ENCODE measurements at regions not wholly inside any gene's neighbourhood (a gene's known extent, or its start where the extent isn't known, plus 50 kb on each side); places are given as distances from the start of the nearest gene placed in this dataset.

DNA sequence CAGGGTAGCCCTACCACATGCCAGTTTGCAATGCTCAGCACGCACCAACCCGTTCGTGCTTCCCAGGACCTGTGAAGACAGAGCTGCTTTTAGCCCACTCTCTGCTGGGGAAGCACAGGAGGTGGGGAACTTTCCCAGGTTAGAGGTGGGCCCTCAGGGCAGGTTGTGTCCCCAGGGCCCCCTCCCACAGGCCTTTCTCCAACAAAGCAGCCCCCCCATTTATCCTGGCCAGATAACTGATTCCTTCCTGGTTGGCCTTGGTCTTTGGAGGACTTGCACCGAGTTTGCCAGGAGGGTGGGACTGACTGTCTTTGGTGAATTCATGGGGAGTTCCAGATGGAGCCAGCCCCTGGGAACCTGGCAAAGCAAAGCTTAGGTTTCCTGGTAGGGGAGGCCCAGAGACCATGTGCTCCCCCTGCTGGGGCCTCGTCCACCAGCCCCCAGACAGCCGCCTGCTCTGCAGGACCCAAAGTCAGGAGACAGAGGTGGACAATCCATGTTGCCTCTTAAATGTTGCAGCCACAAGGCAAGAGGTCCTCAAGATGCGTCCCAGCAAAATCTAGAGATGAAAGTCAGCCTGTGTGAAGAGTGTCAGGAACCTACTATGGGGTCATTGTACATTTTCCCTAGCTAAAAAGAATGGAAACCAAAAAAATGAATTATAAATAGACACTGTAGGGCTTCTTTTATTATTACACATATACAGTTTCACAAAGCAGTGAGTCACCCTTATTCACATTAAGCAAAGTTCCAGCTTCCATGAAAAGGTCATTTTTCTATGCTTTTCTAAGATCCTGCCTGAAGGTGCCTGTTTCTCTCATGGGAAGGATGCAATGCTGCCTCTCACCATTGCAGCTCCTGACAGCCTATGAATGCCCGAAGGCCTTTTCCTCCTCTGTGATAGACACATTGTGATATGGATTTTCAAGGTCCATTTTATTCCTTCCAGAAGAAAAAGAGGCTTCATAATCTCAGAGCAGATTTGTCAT lies 497.8 kb downstream of the PREX1 start:
- H4K20me1 ChIP-seq (ENCODE audit: insufficient read depth, low read length), result no peaks in the 10 kb centered on the region
- no peaks in the 10 kb centered on the region for H3K36me3 ChIP-seq (replicated peaks in 1 of 2; ENCODE audit: control insufficient read depth in 1 of 2, insufficient read depth in 2 of 2, low read length in 2 of 2)
- H3K9ac ChIP-seq (ENCODE audit: insufficient read depth, low read depth, low read length), result no peak overlapping the region
- ChIA-PET POLR2A (no interaction called here), CTCF (ENCODE audit: low intra/inter-chr PET ratio, low total read pairs) (interaction anchor here (0.6 to 1.7 kb wide), 3 partner anchors 291 to 605 kb away, joined by 3 to 11 read pairs (median 4); no protein-coding TSS in a partner anchor)
- no TSS peak for BruUV-seq (replicated peaks)
- WGBS (ENCODE audit: low lambda C conversion rate), result 31% methylated on average over 8 of the region's 8 CpGs
- in situ Hi-C loops (cut with HindIII; ENCODE audit: extremely low pct_ligation_motif_present, low pct_unique_long_range_greater_than_20kb), result no loop called here
- intact Hi-C loops (cut with micrococcal nuclease; ENCODE audit: unreplicated experiment), result loop anchor here (1.0 to 2.0 kb wide), 2 partner anchors 475 to 544 kb away; no protein-coding TSS in a partner anchor
- peak; percentile 32 for DNase-seq (ENCODE audit: low spot score)
- no peak overlapping the region for H2AFZ ChIP-seq (ENCODE audit: low read length)
- H3K27ac ChIP-seq (ENCODE audit: extremely low read length, insufficient read depth, low read length), result no peak overlapping the region
- no peak overlapping the region for H3K4me2 ChIP-seq (ENCODE audit: low read depth, low read length)
- H3K4me3 ChIP-seq (replicated peaks in 1 of 3; ENCODE audit: insufficient read depth in 1 of 3, low read depth in 2 of 3, low read length in 3 of 3), result no peak overlapping the region
- no peaks in the 10 kb centered on the region for H3K79me2 ChIP-seq (ENCODE audit: insufficient read depth, low read length)
- no peaks in the 10 kb centered on the region for H3K9me3 ChIP-seq (ENCODE audit: low read length)
- peaks cover 7% of the 10 kb centered on the region; the same call in 1 of the 2 replicates for H3K4me1 ChIP-seq (ENCODE audit: insufficient read depth, low read length)
- ATAC-seq, result peak; percentile 84
- FAIRE-seq, result no peak
- peaks cover 1 to 23% of the 10 kb centered on the region in 2 experiments; a peak in 4 of 5 replicates for H3K27me3 ChIP-seq (ENCODE audit: control insufficient read depth in 1 of 2, insufficient read depth in 2 of 2, low read length in 2 of 2)
- no peak for TF ChIP-seq ZNF484 (CRISPR knock-in tag; IDR thresholded peaks at IDR 0.05; ENCODE audit: borderline replicate concordance, low read depth)
- 0 out of 2 replicates have a peak, but pooled peaks have one; percentile 26 for TF ChIP-seq SALL1 (CRISPR knock-in tag; IDR thresholded peaks at IDR 0.05)
- TF ChIP-seq NR2C2 (CRISPR knock-in tag; IDR thresholded peaks at IDR 0.05; ENCODE audit: borderline replicate concordance), result 0 out of 2 replicates have a peak, but pooled peaks have one; percentile 24
- no peak for TF ChIP-seq KLF9 (CRISPR knock-in tag; IDR thresholded peaks at IDR 0.05; ENCODE audit: low read depth)
- TF ChIP-seq GTF3A (CRISPR knock-in tag; conservative IDR thresholded peaks at IDR 0.05), result no peak
- 0 out of 2 replicates have a peak, but pooled peaks have one; percentile 61 for TF ChIP-seq NR1H2 (CRISPR knock-in tag; IDR thresholded peaks at IDR 0.05; ENCODE audit: borderline replicate concordance, low read depth)
- TF ChIP-seq ZNF350 (CRISPR knock-in tag; IDR thresholded peaks at IDR 0.05; ENCODE audit: borderline replicate concordance, low read depth), result 0 out of 2 replicates have a peak, but pooled peaks have one; percentile 31
- 0 out of 2 replicates have a peak, but pooled peaks have one; percentile 3 for TF ChIP-seq SUZ12 (IDR thresholded peaks at IDR 0.05; ENCODE audit: low read depth, low read length)
- peak; percentile 7 for TF ChIP-seq TEAD3 (CRISPR knock-in tag; optimal IDR thresholded peaks at IDR 0.05; ENCODE audit: borderline replicate concordance)
- no peak for TF ChIP-seq SPEN (CRISPR knock-in tag; IDR thresholded peaks at IDR 0.05; ENCODE audit: low read depth)
- TF ChIP-seq STAG1 (CRISPR knock-in tag; IDR thresholded peaks at IDR 0.05), result peak; percentile 82
- peak; percentile 59; the same call in 1 of the 2 replicates for TF ChIP-seq ZNF768 (CRISPR knock-in tag; IDR thresholded peaks at IDR 0.05)
- TF ChIP-seq, protein P1, sequence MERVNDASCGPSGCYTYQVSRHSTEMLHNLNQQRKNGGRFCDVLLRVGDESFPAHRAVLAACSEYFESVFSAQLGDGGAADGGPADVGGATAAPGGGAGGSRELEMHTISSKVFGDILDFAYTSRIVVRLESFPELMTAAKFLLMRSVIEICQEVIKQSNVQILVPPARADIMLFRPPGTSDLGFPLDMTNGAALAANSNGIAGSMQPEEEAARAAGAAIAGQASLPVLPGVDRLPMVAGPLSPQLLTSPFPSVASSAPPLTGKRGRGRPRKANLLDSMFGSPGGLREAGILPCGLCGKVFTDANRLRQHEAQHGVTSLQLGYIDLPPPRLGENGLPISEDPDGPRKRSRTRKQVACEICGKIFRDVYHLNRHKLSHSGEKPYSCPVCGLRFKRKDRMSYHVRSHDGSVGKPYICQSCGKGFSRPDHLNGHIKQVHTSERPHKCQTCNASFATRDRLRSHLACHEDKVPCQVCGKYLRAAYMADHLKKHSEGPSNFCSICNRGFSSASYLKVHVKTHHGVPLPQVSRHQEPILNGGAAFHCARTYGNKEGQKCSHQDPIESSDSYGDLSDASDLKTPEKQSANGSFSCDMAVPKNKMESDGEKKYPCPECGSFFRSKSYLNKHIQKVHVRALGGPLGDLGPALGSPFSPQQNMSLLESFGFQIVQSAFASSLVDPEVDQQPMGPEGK (CRISPR knock-in tag; IDR thresholded peaks at IDR 0.05), result peak; percentile 49; the same call in 1 of the 2 replicates
- TF ChIP-seq, protein P2, sequence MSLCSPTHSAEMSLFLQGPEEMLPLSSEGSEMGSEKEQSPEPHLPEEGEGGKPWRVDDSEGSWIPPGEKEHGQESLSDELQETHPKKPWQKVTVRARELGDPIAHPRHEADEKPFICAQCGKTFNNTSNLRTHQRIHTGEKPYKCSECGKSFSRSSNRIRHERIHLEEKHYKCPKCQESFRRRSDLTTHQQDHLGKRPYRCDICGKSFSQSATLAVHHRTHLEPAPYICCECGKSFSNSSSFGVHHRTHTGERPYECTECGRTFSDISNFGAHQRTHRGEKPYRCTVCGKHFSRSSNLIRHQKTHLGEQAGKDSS (CRISPR knock-in tag; IDR thresholded peaks at IDR 0.05; ENCODE audit: borderline replicate concordance, low read depth), result peak; percentile 69; the same call in 1 of the 2 replicates
- peak; percentile 63 for TF ChIP-seq XRCC5 (optimal IDR thresholded peaks at IDR 0.05; ENCODE audit: low read length)
- no peak for TF ChIP-seq ATF1 (CRISPR knock-in tag; IDR thresholded peaks at IDR 0.05)
- TF ChIP-seq, protein P3, sequence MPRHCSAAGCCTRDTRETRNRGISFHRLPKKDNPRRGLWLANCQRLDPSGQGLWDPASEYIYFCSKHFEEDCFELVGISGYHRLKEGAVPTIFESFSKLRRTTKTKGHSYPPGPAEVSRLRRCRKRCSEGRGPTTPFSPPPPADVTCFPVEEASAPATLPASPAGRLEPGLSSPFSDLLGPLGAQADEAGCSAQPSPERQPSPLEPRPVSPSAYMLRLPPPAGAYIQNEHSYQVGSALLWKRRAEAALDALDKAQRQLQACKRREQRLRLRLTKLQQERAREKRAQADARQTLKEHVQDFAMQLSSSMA (CRISPR knock-in tag; IDR thresholded peaks at IDR 0.05), result peak; percentile 73
- peak; percentile 46 for TF ChIP-seq SMC3 (IDR thresholded peaks at IDR 0.05; ENCODE audit: low read length)
- TF ChIP-seq TRIM22 (IDR thresholded peaks at IDR 0.05), result no peak
